Neutrophil (primary cell): ENCODE measurements at regions not wholly inside any gene's neighbourhood (a gene's known extent, or its start where the extent isn't known, plus 50 kb on each side); places are given as distances from the start of the nearest gene placed in this dataset.

Experiments
- H3K27ac ChIP-seq: fragments of 200-600 bp; sonication (generic); 2 replicates; pipeline ENCODE4 v1.5.1; 2016; ENCODE audit warnings: mild to moderate bottlenecking, moderate library complexity
- H3K27me3 ChIP-seq: fragments of 200-600 bp; sonication (generic); 2 replicates; pipeline ENCODE4 v1.6.0; 2016; ENCODE audit warnings: mild to moderate bottlenecking
- H3K36me3 ChIP-seq: fragments of 200-600 bp; sonication (generic); 2 replicates; pipeline ENCODE4 v1.5.1; 2017
- H3K4me1 ChIP-seq, 2 experiments: fragments of 200-600 bp in 1 of 2; sonication (generic) in 1 of 2; 1 replicate in 1 of 2; 2 replicates in 1 of 2; pipeline versions ENCODE4 v1.5.1 to v1.6.1; 2013 to 2016; ENCODE audit warnings: low read depth in 1 of 2, low read length in 1 of 2, mild to moderate bottlenecking in 1 of 2, moderate library complexity in 1 of 2; ENCODE audit not compliant: control insufficient read depth in 1 of 2, insufficient read depth in 1 of 2
- H3K4me3 ChIP-seq, 2 experiments: fragments of 200-600 bp in 1 of 2; sonication (generic) in 1 of 2; 1 replicate in 1 of 2; 2 replicates in 1 of 2; pipeline ENCODE4 v1.5.1; 2013 to 2016; ENCODE audit warnings: low read depth in 1 of 2, low read length in 1 of 2, mild to moderate bottlenecking in 1 of 2, moderate library complexity in 1 of 2
- H3K9me3 ChIP-seq: fragments of 200-600 bp; sonication (generic); 2 replicates; pipeline ENCODE4 v1.5.1; 2016
- CTCF ChIP-seq: fragments of 200-600 bp; sonication (generic); IDR thresholded peaks from 2 replicates; pipeline ENCODE4 v1.5.1; 2016; ENCODE audit warnings: antibody characterized with exemption

DNA sequence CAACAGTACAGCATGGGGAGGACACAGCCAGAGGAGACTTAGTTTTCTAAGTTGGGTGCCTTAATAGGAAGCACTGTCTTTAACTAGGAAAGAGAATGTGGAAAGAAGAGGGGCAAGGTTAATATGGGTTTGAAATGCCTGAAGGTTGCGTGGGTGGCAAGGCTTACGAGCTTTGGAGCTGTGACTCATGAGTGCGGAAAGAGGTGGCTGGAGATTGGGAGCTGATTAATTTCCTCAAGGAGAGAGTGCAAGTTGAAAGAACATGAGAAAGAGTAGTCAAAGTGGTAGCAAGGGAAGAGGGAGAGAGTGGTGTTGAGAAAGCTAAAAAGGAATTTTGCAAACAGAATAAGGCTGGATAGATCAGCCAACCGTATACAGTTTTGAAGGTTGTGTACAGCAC lies 157.5 kb upstream of the ADRA1D start:
- H3K9me3 ChIP-seq, result no peaks in the 10 kb centered on the region
- no peak for TF ChIP-seq CTCF

GRCh38 chr20:4401601-4402000 lies 152.5 kb upstream of the ADRA1D start:
- Histone ChIP-seq H3K9me3 (no peaks in the 10 kb centered on the region), H3K27ac (no peak overlapping the region), H3K27me3 (peaks cover 8% of the 10 kb centered on the region), H3K36me3 (no peaks in the 10 kb centered on the region), H3K4me1 (no peaks in the 10 kb centered on the region), H3K4me3 (no peak overlapping the region)
- no peak for TF ChIP-seq CTCF

More for the DNA sequence above, 157.5 kb upstream of the ADRA1D start:
- H3K27me3 ChIP-seq, result peaks cover 5% of the 10 kb centered on the region
- H3K36me3 ChIP-seq, result no peaks in the 10 kb centered on the region
- no peak overlapping the region for H3K4me3 ChIP-seq
- H3K27ac ChIP-seq, result no peak overlapping the region
- no peaks in the 10 kb centered on the region for H3K4me1 ChIP-seq

GRCh38 chr20:4384961-4385360 lies 135.9 kb upstream of the ADRA1D start:
- no peaks in the 10 kb centered on the region for H3K36me3 ChIP-seq
- H3K4me1 ChIP-seq, result no peaks in the 10 kb centered on the region
- H3K27me3 ChIP-seq, result no peaks in the 10 kb centered on the region
- H3K4me3 ChIP-seq, result no peak overlapping the region
- no peaks in the 10 kb centered on the region for H3K9me3 ChIP-seq
- no peak for TF ChIP-seq CTCF
- no peak overlapping the region for H3K27ac ChIP-seq

GRCh38 chr20:4383961-4384360 lies 134.9 kb upstream of the ADRA1D start:
- no peak overlapping the region for H3K4me3 ChIP-seq

GRCh38 chr20:4375881-4376280 lies 126.8 kb upstream of the ADRA1D start:
- Histone ChIP-seq H3K36me3 (no peaks in the 10 kb centered on the region), H3K27me3 (peaks cover 6% of the 10 kb centered on the region), H3K27ac (no peak overlapping the region), H3K9me3 (no peaks in the 10 kb centered on the region), H3K4me3 (no peak overlapping the region), H3K4me1 (no peaks in the 10 kb centered on the region)
- TF ChIP-seq CTCF, result no peak

More at GRCh38 chr20:4383961-4384360, 134.9 kb upstream of the ADRA1D start:
- Histone ChIP-seq H3K9me3 (no peaks in the 10 kb centered on the region), H3K4me1 (no peaks in the 10 kb centered on the region), H3K27ac (no peak overlapping the region), H3K27me3 (no peaks in the 10 kb centered on the region), H3K36me3 (no peaks in the 10 kb centered on the region)
- TF ChIP-seq CTCF, result no peak

DNA sequence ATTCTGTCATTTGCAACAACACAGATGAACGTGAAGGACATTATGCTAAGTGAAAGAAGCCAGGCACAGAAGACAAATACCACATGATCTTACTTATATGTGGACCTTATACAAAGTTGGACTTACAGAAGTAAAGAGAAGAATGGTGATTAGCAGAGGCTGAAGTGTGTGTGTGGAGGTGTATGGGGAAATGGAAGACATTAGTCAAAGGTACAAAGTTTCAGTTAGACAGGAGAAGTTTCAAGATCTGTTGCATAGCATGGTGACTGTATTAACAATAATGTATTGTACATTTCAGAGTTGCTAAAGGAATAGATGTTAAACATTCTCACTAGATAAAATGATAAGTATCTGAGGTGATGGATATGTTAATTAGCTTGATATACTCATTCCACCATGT lies 124.4 kb upstream of the ADRA1D start:
- Histone ChIP-seq H3K9me3 (no peaks in the 10 kb centered on the region), H3K27me3 (peaks cover 6% of the 10 kb centered on the region), H3K27ac (no peak overlapping the region), H3K4me3 (no peak overlapping the region), H3K36me3 (no peaks in the 10 kb centered on the region), H3K4me1 (peaks cover 5 to 7% of the 10 kb centered on the region in 2 experiments)
- TF ChIP-seq CTCF, result no peak
